ENCODE measurements at regions not wholly inside any gene's neighbourhood (a gene's known extent, or its start where the extent isn't known, plus 50 kb on each side); places are given as distances from the start of the nearest gene placed in this dataset.
A peak's percentile ranks its signal among the peaks of the same experiment; 100 is the strongest.

GRCh38 chr13:32828711-32829110 is 187.5 kb upstream of the KL start:
- Histone ChIP-seq H3K27ac (no peak overlapping the region), H3K27me3 (replicated peaks) (no peaks in the 10 kb centered on the region), H3K36me3 (replicated peaks) (no peaks in the 10 kb centered on the region), H3K4me3 (ENCODE audit: low read depth, low read length) (no peak overlapping the region)
- no peak for TF ChIP-seq CTCF (IDR thresholded peaks at IDR 0.05; ENCODE audit: low read depth, low read length, missing control alignments)
- DNase-seq = no peak
- in situ Hi-C loops (cut with HindIII; ENCODE audit: low pct_ligation_motif_present, low sequenced_read_pairs) = no loop called here

DNA sequence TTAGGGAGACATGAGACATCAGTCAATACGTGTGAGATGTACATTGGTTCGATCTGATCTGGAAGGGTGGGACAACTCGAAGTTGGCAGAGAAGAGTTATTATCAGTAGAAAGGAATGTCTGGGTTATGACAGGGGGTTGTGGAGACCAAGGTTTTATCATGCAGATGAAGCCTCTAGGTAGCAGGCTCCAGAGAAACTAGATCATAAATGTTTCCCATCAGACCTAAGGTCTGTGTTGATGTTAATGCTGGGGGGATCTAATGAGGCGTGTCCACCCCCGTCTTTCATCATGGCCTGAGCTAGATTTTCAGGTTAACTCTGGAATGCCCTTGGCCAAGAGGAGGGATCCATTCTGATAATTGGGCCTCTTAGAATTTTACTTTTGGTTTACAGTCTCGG is 187.0 kb upstream of the KL start:
- TF ChIP-seq CTCF (IDR thresholded peaks at IDR 0.05; ENCODE audit: low read depth, low read length, missing control alignments) = no peak
- H3K27me3 ChIP-seq (replicated peaks) = no peaks in the 10 kb centered on the region
- DNase-seq = peak; percentile 11
- no peaks in the 10 kb centered on the region for H3K36me3 ChIP-seq (replicated peaks)
- peak overlapping the region; percentile 62 for H3K27ac ChIP-seq
- no peak overlapping the region for H3K4me3 ChIP-seq (ENCODE audit: low read depth, low read length)
- in situ Hi-C loops (cut with HindIII; ENCODE audit: low pct_ligation_motif_present, low sequenced_read_pairs) = no loop called here

GRCh38 chr13:32829676-32830335 is 186.4 kb upstream of the KL start:
- peak overlapping the region; percentile 62 for H3K27ac ChIP-seq
- DNase-seq = peak; percentile 65
- peak; percentile 9 for TF ChIP-seq CTCF (IDR thresholded peaks at IDR 0.05; ENCODE audit: low read depth, low read length, missing control alignments)
- H3K4me3 ChIP-seq (ENCODE audit: low read depth, low read length) = no peak overlapping the region
- H3K36me3 ChIP-seq (replicated peaks) = no peaks in the 10 kb centered on the region
- H3K27me3 ChIP-seq (replicated peaks) = no peaks in the 10 kb centered on the region
- in situ Hi-C loops (cut with HindIII; ENCODE audit: low pct_ligation_motif_present, low sequenced_read_pairs) = no loop called here

DNA sequence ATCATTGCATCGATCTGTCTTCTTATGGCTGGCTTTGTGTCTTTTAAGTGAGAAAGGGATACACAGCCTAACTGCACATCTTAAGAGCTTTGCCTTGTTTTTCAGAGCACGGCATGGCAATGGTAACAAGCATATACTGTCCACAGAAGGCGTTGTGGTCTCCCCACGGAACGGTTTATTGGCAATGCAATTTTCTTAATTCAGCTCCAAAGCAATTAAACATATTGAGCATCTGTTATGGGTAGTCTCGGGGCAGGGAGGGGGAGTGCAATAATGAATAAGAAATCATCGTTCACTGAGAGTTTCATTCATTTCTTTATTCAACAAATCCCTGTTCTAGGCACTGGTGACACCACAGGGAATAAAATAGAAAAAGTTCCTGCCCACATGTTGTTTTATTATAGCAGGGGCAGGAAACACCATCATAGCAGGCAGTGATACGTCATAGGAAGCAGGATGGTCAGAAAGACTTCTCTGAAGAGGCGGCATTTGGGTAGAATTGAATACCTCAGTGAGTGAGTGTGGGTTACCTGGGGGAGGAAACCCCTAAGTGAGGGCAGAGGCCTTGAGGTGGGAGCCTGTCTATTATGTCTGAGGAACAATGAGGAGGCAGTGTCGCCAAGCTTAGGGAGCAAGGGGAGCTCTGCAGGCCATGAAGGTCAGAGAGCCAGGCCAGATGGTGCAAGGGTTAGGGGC is 185.7 kb upstream of the KL start:
- Histone ChIP-seq H3K36me3 (replicated peaks) (no peaks in the 10 kb centered on the region), H3K4me3 (ENCODE audit: low read depth, low read length) (no peak overlapping the region), H3K27ac (no peak overlapping the region), H3K27me3 (replicated peaks) (no peaks in the 10 kb centered on the region)
- DNase-seq = no peak
- TF ChIP-seq CTCF (IDR thresholded peaks at IDR 0.05; ENCODE audit: low read depth, low read length, missing control alignments) = no peak
- in situ Hi-C loops (cut with HindIII; ENCODE audit: low pct_ligation_motif_present, low sequenced_read_pairs) = no loop called here

DNA sequence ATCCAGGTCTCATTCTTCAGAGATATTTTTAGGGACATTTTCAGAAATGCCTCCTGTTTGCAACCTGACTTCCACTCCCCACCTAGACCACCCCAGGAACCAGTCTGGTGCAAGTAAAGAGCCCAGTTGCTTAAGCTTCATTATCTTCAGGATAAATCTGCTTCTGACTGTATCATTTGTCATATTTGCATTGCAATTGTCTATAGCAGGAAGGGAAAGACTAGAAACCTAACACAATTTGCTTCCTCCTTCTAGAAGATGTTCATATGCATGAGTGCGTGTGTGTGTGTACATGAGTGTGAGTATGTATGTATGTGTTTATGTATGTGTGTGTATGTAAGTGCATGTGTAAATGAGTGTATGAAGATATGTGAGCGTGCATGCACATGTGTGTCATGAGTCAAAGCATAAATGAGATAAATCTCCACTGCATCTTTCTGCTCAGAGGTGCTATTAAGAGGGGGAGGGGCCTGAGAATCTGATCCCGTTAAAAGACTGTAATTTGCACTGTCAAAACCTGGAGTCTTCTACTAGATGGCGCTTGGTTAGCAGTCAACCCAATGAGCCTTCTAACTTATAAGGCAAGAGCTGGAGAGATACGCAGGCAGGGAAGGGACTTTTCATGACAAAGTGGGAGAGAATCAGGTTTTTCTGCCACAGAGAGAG is 178.8 kb upstream of the KL start:
- in situ Hi-C loops (cut with HindIII; ENCODE audit: low pct_ligation_motif_present, low sequenced_read_pairs) = no loop called here
- H3K36me3 ChIP-seq (replicated peaks) = no peaks in the 10 kb centered on the region
- H3K27ac ChIP-seq = no peak overlapping the region
- DNase-seq = no peak
- H3K27me3 ChIP-seq (replicated peaks) = no peaks in the 10 kb centered on the region
- no peak overlapping the region for H3K4me3 ChIP-seq (ENCODE audit: low read depth, low read length)
- TF ChIP-seq CTCF (IDR thresholded peaks at IDR 0.05; ENCODE audit: low read depth, low read length, missing control alignments) = no peak

All from brain microvascular endothelial cell (primary cell).